GM21515 (cell line): ENCODE measurements at regions not wholly inside any gene's neighbourhood (a gene's known extent, or its start where the extent isn't known, plus 50 kb on each side); places are given as distances from the start of the nearest gene placed in this dataset.
A peak's percentile ranks its signal among the peaks of the same experiment; 100 is the strongest.
"Not testable (repeated sequence)": the region's sequence is repeated elsewhere in the genome, so short reads cannot be mapped to it uniquely, and the experiment has no call there.

Experiments used
- ATAC-seq: cut with Tn5 transposase; IDR thresholded peaks from one replicate; pipeline ENCODE4 v1.9.1; 2021; ENCODE audit not compliant: unreplicated experiment

DNA sequence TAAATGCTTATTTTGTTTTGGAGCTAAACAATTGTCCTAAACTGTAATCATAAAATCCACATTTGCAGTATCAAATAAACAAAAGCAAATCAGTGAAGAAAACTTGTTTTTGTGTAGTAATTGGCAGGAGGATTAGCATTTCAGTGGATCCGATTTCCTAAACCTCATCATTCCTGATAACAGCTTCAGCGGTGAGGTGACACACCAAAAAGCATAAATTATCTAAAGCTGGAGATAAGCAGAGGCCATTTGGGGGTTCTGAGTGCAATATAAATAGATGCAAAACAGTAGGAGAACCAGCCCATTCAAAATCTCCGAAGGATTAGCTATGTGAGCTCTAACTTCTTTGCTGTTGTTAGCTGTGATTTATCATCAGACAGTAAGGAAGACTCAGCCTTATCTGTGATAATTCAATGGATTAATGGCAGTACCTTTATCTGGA lies 235.8 kb downstream of the EPHA7 start:
- no peak for ATAC-seq

DNA sequence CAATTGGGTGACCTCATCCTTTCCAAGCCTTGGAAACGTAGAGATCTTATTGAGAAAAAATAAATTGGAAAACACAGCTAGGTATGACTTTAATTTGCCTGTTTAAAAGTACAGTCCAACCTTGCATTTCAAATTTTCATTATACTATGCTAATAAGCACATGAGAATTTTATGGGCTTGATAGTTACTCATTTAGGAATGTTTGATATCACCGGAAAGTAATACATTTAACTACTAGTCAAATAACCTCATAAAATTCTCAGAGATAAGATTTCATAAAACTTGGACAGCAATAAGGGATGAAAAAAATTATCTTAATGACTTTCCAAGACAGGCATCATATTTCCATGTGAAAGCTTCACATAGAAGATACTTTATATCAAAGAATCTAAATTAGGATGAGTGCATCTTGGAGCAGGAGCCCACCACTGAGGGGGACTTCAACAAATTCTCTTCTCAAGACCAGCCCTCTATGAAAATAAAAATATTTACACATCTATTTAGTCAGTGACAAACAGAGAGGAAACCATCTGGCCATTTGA lies 236.3 kb downstream of the EPHA7 start:
- no peak for ATAC-seq

DNA sequence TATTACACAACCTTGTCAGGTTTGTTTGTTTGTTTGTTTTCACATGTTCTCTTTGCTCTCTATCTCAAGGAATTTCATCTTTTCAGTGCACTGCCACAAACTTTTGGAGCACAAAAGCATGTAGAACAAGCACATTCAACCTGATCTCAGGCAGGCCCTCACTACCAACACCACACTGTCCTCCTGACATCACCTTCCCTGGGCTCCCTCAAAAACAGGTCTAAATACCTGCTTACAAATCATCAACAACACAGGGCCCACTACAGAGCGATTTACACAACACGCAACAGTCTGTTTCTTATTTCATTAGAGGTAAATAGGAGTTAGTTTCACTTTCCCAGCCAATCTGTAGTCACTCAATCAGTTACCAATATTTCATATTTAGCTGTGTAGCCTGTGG lies 241.4 kb downstream of the EPHA7 start:
- no peak for ATAC-seq

DNA sequence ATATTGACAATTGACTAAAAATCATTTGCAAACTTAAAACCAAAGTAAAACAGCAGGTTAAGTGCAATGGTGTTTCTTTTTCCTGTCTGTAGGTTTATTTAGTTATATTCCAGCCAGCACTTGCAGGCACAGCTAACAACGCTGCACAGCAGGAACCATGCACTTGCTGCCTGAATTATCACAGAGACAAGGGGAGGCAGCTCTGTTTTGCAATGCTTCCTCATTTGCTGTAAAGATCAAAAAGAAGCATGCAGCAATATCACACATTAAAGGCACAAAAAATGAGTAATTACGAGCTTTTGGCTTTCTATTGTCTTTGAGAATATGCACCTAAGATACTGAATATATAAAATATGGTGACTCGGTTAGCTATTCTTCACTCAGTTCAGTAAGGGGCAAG lies 241.9 kb downstream of the EPHA7 start:
- no peak for ATAC-seq

DNA sequence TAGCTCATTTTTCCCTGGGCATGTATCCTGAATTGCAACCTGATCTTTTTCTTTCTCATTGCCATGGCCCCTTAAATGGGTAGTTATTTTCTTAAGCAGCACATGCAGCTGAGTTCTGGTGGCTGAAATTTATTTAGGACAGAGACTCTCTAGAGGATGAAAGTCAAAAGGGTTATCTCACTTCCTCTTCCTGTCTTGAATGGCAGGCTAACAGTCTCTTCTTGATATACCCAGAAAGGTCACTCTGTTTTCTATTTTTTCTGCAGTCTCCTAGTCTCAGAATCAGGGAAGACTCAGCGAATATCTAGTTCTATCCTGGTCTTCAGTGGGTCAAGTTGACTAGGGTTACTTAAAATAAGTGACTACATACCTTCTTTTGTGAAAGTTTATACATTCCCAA lies 243.3 kb downstream of the EPHA7 start:
- ATAC-seq, result peak; percentile 76

DNA sequence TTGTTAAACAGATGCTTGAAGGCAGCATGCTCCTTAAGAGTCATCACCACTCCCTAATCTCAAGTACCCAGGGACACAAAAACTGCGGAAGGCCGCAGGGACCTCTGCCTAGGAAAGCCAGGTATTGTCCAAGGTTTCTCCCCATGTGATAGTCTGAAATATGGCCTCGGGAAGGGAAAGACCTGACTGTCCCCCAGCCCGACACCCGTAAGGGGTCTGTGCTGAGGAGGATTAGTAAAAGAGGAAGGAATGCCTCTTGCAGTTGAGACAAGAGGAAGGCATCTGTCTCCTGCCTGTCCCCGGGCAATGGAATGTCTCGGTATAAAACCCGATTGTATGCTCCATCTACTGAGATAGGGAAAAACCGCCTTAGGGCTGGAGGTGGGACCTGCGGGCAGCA lies 245.8 kb downstream of the EPHA7 start:
- not testable (repeated sequence) for ATAC-seq

DNA sequence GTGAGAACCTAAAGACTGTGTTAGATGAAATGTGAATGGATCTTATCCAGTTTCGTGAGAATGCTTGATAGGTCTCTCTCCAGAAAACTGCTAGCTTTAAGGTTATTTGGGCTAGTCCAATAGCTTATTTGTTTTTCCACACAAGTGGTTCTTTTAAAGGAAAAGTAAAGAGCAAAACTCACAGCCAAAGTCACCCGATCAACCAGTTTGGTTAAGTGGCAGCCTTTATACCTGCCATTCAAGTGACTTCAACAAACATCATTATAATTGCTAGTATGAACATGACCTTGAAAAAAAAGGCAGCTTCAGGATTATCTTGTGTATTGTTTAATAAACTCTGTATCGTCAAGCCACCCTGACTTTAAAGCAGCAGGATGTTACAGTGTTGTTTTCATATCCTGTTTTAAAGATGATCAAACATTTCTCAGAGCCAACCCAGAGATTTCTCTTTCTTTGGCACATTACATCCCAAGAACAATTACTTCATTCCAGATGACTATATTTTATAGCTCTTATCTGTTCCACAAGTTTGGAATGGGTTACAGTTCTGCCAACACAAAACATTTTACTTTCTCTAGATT lies 253.4 kb downstream of the EPHA7 start:
- ATAC-seq, result no peak

DNA sequence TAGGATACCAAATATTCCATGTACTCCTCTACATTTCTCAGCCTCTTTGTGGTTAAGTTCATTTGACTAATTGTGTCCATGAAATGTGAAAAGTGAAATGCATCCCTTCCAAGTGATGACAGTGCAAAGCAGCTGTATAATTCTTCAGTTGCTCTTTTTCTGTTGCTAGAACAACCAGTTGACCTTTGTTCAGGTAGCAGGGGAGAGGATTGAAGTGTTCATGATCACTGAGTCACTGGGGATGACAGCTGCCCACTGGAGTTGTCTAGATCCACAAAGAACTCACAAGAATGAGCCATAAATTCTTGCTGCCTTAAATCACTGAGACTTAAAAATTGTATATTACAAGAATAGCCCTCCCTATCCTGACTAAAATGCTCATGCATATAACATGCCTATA lies 254.6 kb downstream of the EPHA7 start:
- no peak for ATAC-seq

DNA sequence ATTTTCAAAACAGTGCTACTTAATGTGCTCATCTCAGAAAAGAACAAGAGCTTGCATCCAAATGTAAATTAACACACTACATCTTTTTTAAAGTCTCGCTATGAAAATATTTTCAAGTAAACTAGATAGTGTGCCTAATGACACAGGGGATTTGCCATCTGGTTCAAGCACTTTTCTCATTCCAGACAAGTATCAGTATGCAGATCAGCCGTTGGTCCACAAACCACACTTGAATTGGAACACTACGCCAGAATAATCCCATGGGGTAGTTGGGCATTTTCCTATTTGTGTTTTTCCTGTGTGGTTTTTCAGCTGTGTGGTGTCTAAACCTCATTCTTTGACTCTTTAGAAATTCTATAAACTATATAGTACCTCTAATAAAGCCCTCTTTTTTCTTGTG lies 256.2 kb downstream of the EPHA7 start:
- no peak for ATAC-seq

DNA sequence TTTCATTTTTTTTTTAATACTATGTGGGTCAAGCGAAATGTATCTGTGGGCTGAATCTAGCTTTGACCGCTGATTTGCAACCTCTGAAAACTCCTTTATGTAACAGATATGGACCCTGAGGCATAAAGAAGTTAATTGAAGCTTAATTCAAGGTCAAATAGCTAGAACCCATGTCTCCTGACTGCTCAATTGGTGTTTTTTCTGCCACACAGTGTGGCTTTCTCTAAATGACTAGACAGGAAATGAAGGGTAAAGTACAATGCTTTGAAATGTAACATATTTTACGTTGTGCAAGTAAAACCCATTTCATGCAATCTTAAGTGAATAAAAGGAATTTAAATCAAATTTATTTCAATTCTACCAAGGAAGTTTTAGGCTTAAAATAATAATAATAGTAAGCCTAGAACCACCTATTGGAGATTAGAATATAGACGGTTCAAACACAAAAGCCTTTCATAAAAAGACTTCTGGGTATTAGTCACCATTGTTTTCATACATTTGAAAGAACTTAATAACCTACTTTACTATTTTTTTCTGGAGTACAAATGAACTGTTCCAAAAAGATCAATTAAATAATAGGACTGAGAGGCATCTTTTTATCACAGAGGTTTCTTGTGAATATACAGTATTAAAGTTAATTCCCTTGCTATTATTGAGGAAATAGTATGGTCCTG lies 279.8 kb downstream of the EPHA7 start:
- ATAC-seq, result no peak

DNA sequence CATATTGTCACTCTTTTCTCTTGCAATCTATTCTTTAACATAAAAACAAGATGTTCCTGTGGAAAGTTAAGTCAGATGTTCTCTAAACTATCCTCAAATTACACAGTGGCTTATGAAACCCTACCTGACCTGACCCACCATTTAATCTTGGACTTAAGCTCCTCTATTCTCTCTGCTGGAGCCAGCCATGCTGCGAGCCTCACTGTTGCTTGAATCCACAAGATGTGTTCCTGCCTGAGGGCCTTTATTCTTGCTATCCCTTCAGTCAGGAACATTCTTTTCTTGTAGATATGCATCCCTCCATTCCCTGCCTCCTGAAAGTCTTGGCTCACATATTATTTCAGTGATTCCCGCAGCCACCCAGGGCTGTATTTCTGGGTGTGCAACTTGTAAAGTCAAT lies 283.2 kb downstream of the EPHA7 start:
- no peak for ATAC-seq

DNA sequence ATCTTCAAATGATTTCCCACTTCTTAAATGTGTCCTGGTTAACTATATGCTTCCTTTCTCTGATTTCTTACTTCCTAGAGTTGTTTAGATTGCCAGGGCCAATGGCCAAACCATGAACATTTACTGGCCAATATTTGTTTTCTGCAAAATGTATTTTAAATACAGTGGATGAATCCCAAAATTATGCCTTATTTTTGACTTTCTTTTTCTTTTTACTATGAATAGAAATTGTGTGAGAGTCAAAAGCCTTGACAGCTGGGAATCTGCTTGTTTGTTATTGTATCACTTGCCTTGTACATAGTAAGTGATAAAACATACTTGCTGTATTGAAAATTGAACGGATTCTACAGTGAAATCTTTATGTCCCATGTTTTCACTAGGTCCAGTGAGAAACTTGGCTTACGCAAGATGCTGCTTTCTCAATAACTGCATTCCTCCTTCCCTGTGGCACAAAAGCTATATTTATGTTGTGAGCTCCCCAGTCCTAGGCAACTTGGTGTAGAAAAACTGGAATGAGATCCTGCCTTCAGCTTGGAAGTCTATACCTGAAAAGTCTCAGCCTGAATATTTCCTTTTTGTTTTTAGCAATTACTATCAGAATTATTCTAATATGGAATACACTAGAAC lies 295.2 kb downstream of the EPHA7 start:
- ATAC-seq, result no peak

DNA sequence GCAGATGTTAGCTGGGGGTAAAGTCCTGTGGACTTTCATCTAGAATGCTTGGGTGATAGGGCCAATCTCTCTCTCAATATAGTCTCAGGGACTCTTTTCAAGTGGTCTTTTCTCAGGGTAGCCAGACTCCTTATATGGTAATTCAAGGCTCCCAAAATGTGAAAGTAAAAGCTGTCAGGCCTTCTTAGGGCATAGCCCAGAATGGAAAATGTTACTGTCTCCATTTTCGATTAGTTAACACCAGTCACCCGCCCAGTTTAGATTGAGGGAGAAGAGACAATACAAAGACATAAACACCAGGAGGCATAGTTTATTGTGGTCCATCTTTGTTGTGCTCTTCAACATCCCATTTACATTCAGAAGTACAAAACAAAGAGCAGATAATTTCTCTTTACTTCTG lies 295.8 kb downstream of the EPHA7 start:
- ATAC-seq, result no peak

DNA sequence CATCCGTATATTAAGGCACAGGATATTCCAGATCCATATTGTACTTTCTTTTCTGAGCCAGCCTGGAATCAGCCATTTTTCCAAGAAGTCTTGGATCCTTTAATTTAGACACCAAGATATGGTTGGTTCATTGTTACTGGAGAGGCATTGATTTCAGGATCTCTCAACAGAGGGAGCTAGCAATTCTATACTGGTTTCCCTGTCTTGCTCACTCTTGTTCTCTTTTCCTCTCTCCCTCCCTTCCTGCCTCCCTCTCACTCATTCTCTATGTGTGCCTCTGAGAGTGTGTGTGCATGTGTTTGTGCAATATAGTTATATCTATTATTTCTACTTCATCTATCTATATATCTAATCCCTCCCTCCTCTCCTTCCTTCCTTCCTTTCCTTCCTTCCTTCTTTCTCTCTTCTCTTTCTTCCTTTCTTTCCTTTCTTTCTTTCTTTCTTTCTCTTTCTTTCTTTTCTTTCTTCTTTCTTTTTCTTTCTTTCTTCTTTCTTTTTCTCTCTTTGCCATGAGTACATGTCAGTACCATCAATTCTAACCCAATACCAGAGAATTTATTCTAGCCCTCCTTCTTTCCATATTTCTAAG lies 299.1 kb downstream of the EPHA7 start:
- no peak for ATAC-seq

DNA sequence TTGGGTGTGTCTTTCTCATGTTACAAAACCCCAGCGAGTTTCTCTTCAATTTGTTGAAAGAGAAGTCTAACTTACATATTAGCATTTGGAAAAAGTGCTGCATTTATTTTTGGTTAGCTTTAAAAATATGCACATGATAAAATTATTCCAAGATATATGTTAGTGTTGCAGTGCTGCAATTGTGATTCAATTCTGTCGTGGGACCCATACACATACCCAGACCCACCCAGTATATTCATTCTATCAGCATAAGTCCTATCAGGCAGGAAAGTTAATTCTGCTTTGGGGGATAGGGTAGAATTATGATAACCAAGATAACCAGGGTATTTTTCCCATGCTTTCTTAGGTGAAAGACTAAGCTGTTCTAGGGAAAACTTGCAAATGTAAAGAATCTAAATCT lies 313.5 kb downstream of the EPHA7 start:
- ATAC-seq, result no peak

DNA sequence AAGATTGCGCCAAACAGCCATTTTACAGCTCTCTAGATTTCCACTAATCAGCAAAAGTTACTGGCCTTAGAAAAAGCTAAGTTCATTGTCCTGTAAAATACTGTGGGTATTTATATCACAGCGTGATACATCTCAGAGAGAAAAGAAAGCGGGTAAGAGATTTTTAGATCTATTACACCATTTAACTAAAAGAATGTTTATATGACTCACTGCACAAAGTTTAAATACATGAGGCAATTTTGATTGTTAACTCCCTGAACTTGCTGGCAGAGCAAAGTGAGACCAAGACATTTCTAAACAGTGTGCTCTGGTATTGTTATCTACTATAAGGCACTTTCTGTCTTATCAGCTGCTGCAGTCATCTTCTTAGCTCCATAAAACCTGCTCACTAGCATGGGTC lies 314.3 kb downstream of the EPHA7 start:
- no peak for ATAC-seq

DNA sequence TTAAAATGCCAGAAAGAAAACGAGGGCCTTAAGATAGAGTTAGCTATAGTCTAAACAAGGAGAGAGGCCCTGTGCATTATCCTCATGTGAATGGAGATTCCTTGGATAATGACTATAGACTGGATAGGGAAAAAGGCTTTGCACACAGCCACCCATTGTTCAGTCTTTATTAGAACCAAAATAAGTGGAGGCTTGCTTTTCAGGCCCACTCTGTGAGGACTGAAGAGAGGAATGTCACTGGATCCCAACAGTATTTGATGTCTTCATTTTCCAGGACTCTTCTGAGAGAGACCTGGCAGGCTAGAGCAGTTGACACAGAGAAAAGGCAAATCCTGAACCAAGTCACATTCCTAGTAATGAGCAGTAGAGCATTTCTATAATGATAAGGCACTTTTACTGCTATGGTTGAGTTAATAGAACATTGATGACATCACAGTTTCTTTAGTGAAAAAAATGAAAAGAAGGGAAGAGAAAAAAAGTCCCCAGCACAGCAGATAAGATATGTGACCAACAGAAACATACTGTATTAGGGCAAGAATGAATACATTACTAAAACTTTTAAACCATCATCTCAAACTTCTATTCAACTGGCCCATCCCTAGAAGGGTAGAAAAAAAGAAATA lies 315.1 kb downstream of the EPHA7 start:
- no peak for ATAC-seq

DNA sequence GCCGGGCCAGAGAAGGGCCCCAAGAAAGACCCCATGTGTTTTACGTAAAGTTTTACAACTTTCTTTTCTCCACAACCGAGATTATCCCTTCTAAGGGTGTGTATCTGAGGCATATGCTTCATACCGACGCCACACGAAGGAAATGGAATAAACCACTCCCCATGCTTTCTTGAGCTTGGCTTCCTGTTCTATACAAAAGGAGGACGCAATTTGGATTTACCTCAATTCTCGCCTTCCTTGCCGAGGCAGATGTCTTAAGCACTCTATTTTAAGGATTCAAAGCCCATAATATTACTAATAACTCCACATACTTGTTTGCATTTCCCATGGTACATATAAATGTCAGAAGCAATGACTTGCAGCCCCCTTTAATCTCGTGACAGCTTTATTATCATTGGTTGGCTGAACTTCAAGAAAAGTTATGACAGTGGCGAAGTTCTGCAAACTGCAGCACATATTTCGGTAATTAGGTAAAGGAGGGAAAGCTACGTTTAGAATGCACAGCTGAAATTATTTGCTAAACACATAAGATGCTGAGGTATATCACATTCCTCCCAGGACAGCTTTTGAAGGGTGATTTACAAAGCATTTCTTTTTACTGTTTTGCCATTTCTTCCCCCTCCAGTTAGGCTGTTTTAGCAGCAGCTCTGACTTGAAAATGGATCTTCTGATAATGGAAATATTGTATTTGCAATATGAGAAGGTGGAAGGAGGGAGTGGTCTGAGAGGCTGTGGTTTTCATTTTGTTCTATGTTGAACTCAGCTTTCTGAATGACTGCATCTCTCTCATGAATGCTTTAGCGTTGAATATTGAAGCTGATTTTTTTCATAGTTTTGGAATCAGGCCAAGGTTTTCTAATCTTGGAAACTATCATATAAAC lies 330.5 kb downstream of the EPHA7 start:
- ATAC-seq, result no peak

DNA sequence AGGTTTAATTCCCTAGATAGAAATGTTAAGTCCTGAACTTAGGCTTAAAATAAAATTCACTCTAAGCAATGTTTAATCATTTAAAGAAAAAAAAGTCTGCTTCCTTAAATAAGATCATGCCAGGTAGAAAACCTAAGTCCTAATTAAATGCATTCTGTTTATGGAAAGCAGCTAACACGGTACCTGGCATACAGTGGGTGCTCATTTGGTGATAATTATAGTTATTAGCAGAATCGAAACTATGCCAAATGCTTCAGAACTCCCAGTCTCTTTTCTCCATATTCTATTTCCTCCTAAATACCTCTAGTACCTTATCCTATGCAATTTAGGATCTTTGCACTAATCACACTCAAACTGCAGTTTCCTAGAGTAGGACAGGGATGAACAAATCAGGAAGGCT lies 331.8 kb downstream of the EPHA7 start:
- ATAC-seq, result no peak

DNA sequence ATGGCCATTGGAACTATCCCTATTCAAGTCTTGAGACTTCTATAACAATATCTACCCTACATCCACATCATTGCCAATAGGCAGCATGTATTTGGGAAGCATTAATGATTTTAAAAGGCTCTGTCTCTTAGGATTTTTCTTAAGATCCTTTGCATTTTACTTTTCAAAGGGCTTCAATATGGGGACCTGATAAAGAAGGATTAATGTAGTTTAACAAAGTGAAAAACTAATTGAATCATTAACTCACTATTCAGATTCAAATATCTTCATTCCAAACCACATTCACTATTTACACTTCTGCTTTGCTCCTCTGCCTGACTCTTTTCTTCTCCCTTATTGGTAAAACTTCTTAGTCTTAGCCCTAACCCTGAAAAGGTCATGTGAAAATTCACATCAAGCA lies 333.0 kb downstream of the EPHA7 start:
- ATAC-seq, result no peak
